DOHH2 (cell line): ENCODE measurements at regions not wholly inside any gene's neighbourhood (a gene's known extent, or its start where the extent isn't known, plus 50 kb on each side); places are given as distances from the start of the nearest gene placed in this dataset.

ENCODE experiments used
- EZH2phosphoT487 ChIP-seq: fragments of 200-600 bp; sonication (generic); IDR thresholded peaks from 2 replicates; pipeline ENCODE4 v1.6.1; 2017; ENCODE audit warnings: borderline replicate concordance, mild to moderate bottlenecking, antibody characterized with exemption, low read length, moderate library complexity, mixed read lengths
- TF ChIP-seq, protein P1 (sequence below): fragments of 200-600 bp; sonication (generic); IDR thresholded peaks from one replicate; pipeline ENCODE4 v1.5.1; 2014; ENCODE audit warnings: antibody characterized with exemption, mild to moderate bottlenecking, low read depth, low read length; ENCODE audit not compliant: poor library complexity, severe bottlenecking

DNA sequence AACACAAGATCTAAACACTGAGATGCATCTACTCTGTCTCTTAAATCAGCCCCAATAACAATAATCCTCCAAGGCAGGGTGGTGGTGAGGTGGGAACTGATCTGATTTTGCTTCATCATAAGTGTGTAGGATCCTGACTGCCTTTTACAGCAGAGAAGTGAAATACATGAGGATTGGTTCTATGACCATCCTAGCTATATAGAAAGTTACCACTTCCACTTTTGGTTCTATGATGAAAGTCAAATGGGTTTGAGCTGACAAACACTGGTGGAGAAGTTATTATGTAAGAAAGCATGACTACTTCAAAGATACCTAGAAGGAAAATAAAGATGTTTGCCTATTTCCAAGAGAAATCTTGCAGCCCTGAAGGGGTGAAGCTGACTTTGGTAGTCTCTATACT is 181.6 kb downstream of the NKX6-1 start:
- TF ChIP-seq, protein P1, sequence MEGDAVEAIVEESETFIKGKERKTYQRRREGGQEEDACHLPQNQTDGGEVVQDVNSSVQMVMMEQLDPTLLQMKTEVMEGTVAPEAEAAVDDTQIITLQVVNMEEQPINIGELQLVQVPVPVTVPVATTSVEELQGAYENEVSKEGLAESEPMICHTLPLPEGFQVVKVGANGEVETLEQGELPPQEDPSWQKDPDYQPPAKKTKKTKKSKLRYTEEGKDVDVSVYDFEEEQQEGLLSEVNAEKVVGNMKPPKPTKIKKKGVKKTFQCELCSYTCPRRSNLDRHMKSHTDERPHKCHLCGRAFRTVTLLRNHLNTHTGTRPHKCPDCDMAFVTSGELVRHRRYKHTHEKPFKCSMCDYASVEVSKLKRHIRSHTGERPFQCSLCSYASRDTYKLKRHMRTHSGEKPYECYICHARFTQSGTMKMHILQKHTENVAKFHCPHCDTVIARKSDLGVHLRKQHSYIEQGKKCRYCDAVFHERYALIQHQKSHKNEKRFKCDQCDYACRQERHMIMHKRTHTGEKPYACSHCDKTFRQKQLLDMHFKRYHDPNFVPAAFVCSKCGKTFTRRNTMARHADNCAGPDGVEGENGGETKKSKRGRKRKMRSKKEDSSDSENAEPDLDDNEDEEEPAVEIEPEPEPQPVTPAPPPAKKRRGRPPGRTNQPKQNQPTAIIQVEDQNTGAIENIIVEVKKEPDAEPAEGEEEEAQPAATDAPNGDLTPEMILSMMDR = no peak
- no peak for TF ChIP-seq EZH2phosphoT487
